ENCODE measurements at regions not wholly inside any gene's neighbourhood (a gene's known extent, or its start where the extent isn't known, plus 50 kb on each side); places are given as distances from the start of the nearest gene placed in this dataset.

DNA sequence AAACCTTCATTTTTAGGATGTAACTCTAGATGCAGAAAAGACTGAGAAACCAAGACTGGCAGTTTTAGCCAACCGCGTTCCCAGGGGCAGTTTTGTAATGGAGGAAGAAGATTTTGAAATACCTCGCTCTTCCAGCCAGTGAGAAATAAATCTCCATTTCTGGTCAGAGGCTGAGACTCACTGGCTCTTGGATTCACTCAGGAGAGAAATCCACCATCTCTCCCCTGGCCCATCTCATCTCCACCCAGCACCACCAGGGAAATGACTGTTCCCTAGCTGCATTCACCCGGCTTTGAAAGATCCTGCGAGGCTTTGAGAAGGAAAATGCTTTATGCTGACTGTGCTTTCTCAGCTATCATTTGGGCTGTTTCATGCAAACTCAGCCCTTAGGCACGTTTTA, 185.2 kb downstream of the SOX9 start:
- Histone ChIP-seq H3K4me3 (ENCODE audit: control insufficient read depth in 1 of 2, extremely low read depth in 1 of 2, low read length in 1 of 2) (no peak overlapping the region), H3K9me3 (no peaks in the 10 kb centered on the region), H3K4me1 (ENCODE audit: control insufficient read depth in 1 of 2, extremely low read depth in 1 of 2, insufficient read depth in 2 of 2, low read length in 2 of 2) (no peaks in the 10 kb centered on the region), H3K27me3 (replicated peaks in 1 of 2; ENCODE audit: control insufficient read depth in 2 of 2, extremely low read depth in 1 of 2, insufficient read depth in 2 of 2, low read length in 1 of 2) (no peaks in the 10 kb centered on the region), H3K36me3 (ENCODE audit: control insufficient read depth in 2 of 2, extremely low read depth in 1 of 2, insufficient read depth in 1 of 2, low read length in 1 of 2) (no peaks in the 10 kb centered on the region), H3K27ac (ENCODE audit: low read length) (no peak overlapping the region)
- ATAC-seq (replicated peaks in 1 of 4) = no peak
- H3K4me1 Mint-ChIP-seq = no peaks in the 10 kb centered on the region
- DNase-seq = no peak
- ChIA-PET CTCF (no interaction called here), POLR2A (no interaction called here)
- no peak overlapping the region for H3K27ac Mint-ChIP-seq
- H3K9me3 Mint-ChIP-seq = no peaks in the 10 kb centered on the region
- H3K27me3 Mint-ChIP-seq = peaks cover 0 to 8% of the 10 kb centered on the region in 2 donors
- no peaks in the 10 kb centered on the region for H3K36me3 Mint-ChIP-seq
- WGBS (ENCODE audit: insufficient coverage) = 84% methylated on average over 2 of the region's 6 CpGs
- no peak overlapping the region for H3K4me3 Mint-ChIP-seq

DNA sequence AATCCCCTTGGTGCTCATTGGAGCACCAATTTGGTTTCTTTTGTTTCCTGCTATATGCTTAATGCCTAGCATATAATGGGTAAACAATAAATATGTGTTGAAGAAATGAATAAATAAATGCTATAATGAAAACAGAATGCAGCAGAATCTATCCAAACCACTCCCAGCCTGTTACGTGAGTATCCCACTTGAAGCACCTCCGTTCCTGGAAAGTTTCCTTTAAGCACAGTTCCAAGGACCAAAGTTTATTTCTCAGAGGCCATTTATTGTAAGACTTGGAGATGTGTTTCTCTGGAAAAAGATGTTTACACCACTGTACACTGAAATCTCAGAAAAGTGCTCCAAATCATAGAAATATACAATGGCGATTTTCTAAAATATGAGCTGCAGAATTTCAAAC, 187.0 kb downstream of the SOX9 start:
- H3K27ac ChIP-seq (ENCODE audit: low read length) = no peak overlapping the region
- POLR2A ChIA-PET = no interaction called here
- H3K27me3 ChIP-seq (replicated peaks in 1 of 2; ENCODE audit: control insufficient read depth in 2 of 2, extremely low read depth in 1 of 2, insufficient read depth in 2 of 2, low read length in 1 of 2) = no peaks in the 10 kb centered on the region
- no peaks in the 10 kb centered on the region for H3K9me3 ChIP-seq
- WGBS (ENCODE audit: insufficient coverage) = no CpG with 5 or more reads among the region's 3 CpGs
- CTCF ChIA-PET = no interaction called here
- Mint-ChIP-seq H3K4me3 (no peak overlapping the region), H3K4me1 (no peaks in the 10 kb centered on the region), H3K27ac (no peak overlapping the region), H3K9me3 (no peaks in the 10 kb centered on the region), H3K36me3 (no peaks in the 10 kb centered on the region), H3K27me3 (peaks cover 0 to 8% of the 10 kb centered on the region in 2 donors)
- no peak overlapping the region for H3K4me3 ChIP-seq (ENCODE audit: control insufficient read depth in 1 of 2, extremely low read depth in 1 of 2, low read length in 1 of 2)
- H3K4me1 ChIP-seq (ENCODE audit: control insufficient read depth in 1 of 2, extremely low read depth in 1 of 2, insufficient read depth in 2 of 2, low read length in 2 of 2) = no peaks in the 10 kb centered on the region
- ATAC-seq (replicated peaks in 1 of 4) (no peak), DNase-seq (no peak)
- no peaks in the 10 kb centered on the region for H3K36me3 ChIP-seq (ENCODE audit: control insufficient read depth in 2 of 2, extremely low read depth in 1 of 2, insufficient read depth in 1 of 2, low read length in 1 of 2)

DNA sequence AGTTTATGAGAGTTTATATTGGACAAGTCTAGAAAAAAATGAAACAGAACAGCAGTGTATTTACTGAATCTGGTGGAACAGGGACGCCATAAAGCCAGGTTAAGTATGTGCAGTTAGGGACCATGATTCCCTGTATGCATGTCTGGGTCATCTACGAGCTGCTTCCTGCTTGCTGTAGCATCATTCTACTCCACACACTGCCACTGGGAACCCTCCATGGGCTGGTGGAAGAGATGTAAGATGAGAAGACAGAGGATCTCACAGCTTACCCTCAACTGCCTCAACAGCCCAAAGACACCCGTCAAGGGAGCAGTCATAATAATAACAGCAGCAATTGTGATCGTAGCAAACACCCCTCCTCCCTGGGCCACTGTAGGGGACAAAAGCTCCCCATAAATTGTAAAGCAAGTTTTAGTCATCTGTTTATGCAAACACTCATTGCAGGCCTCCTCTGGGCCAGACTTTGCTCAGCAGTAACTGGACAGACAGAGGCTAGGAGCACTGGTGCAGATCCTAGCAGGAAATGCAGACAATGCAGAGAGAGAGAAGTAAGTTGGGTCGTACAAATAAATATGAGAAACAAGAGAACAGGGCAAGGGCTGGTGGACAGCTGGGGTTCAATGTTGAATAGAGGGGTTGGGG, 188.0 kb downstream of the SOX9 start:
- Mint-ChIP-seq H3K9me3 (no peaks in the 10 kb centered on the region), H3K27me3 (peaks cover 0 to 8% of the 10 kb centered on the region in 2 donors), H3K4me1 (no peaks in the 10 kb centered on the region), H3K27ac (no peak overlapping the region), H3K36me3 (no peaks in the 10 kb centered on the region), H3K4me3 (no peak overlapping the region)
- DNase-seq = no peak
- ChIA-PET POLR2A (no interaction called here), CTCF (no interaction called here)
- no peak overlapping the region for H3K27ac ChIP-seq (ENCODE audit: low read length)
- WGBS (ENCODE audit: insufficient coverage) = 47% methylated on average over 3 of the region's 5 CpGs
- no peaks in the 10 kb centered on the region for H3K4me1 ChIP-seq (ENCODE audit: control insufficient read depth in 1 of 2, extremely low read depth in 1 of 2, insufficient read depth in 2 of 2, low read length in 2 of 2)
- H3K9me3 ChIP-seq = no peaks in the 10 kb centered on the region
- no peaks in the 10 kb centered on the region for H3K27me3 ChIP-seq (replicated peaks in 1 of 2; ENCODE audit: control insufficient read depth in 2 of 2, extremely low read depth in 1 of 2, insufficient read depth in 2 of 2, low read length in 1 of 2)
- H3K4me3 ChIP-seq (ENCODE audit: control insufficient read depth in 1 of 2, extremely low read depth in 1 of 2, low read length in 1 of 2) = no peak overlapping the region
- no peaks in the 10 kb centered on the region for H3K36me3 ChIP-seq (ENCODE audit: control insufficient read depth in 2 of 2, extremely low read depth in 1 of 2, insufficient read depth in 1 of 2, low read length in 1 of 2)
- ATAC-seq (replicated peaks in 1 of 4) = no peak

DNA sequence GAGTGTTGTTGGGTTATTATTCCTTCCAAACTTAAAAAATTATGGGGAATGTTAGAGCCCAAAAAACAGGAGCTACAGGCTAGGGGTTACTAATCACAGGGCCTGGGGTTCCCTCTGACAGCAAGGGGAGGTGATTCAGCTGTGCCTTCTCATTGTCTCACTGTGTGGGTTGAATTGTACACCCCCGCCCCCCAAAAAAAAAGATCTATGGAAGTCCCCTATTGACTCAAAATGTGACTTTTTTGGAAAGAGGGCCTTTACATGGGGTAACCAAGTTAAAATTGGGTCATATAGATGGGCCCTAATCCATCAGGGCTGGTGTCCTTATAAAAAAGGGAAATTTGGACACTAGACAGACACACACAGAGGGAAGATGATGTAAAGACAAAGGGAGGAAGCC, 190.2 kb downstream of the SOX9 start:
- WGBS (ENCODE audit: insufficient coverage) = no CpG with 5 or more reads among the region's 1 CpG
- no peaks in the 10 kb centered on the region for H3K4me1 ChIP-seq (ENCODE audit: control insufficient read depth in 1 of 2, extremely low read depth in 1 of 2, insufficient read depth in 2 of 2, low read length in 2 of 2)
- Mint-ChIP-seq H3K27me3 (peaks cover 0 to 8% of the 10 kb centered on the region in 2 donors), H3K36me3 (no peaks in the 10 kb centered on the region), H3K4me3 (no peak overlapping the region), H3K4me1 (no peaks in the 10 kb centered on the region), H3K9me3 (no peaks in the 10 kb centered on the region), H3K27ac (no peak overlapping the region)
- no peaks in the 10 kb centered on the region for H3K27me3 ChIP-seq (replicated peaks in 1 of 2; ENCODE audit: control insufficient read depth in 2 of 2, extremely low read depth in 1 of 2, insufficient read depth in 2 of 2, low read length in 1 of 2)
- H3K4me3 ChIP-seq (ENCODE audit: control insufficient read depth in 1 of 2, extremely low read depth in 1 of 2, low read length in 1 of 2) = no peak overlapping the region
- ATAC-seq (replicated peaks in 1 of 4) = no peak
- no peaks in the 10 kb centered on the region for H3K36me3 ChIP-seq (ENCODE audit: control insufficient read depth in 2 of 2, extremely low read depth in 1 of 2, insufficient read depth in 1 of 2, low read length in 1 of 2)
- DNase-seq = no peak
- ChIA-PET CTCF (no interaction called here), POLR2A (no interaction called here)
- no peaks in the 10 kb centered on the region for H3K9me3 ChIP-seq
- no peak overlapping the region for H3K27ac ChIP-seq (ENCODE audit: low read length)

DNA sequence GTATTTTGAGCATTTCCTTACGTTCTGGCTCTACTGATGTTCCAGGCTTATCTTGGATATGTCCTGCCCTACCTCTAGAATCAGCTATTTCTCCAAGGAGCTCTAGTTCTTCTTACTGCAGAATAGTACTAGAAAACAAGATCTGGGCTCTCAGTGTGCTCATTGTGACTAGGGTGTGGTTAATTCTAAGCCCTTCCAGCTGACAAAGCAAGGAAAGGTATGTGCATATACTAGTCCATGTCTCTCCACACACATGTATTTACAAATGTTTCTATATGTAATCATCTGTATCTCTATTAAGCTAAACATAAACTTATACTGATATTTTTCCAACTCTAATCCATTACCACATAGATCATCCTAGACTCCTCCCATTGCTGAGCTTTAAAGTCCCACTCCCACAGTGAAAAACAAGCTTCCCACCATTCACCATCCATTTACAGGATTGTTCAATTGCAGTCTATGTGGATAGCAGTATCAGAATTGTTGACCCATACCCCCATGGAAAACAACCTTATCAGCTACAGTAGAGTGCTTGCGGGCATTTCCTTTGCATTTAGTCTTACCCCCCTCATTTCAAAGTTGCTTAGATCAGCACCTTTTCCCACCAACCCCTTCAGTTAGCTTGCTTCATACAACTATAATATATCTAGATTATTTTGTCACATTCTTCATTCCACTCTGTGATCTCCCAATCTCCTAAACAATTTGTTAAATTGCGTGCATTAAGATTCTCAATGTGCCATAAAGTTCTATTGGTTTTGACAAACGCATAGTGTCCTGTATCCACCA, 194.5 kb downstream of the SOX9 start:
- Mint-ChIP-seq H3K27ac (no peak overlapping the region), H3K4me1 (no peaks in the 10 kb centered on the region), H3K36me3 (no peaks in the 10 kb centered on the region), H3K9me3 (peaks cover 0 to 6% (median 0%) of the 10 kb centered on the region in 3 donors), H3K4me3 (no peak overlapping the region), H3K27me3 (peaks cover 0 to 9% of the 10 kb centered on the region in 2 donors)
- CTCF ChIA-PET = no interaction called here
- H3K36me3 ChIP-seq (ENCODE audit: control insufficient read depth in 2 of 2, extremely low read depth in 1 of 2, insufficient read depth in 1 of 2, low read length in 1 of 2) = no peaks in the 10 kb centered on the region
- H3K27ac ChIP-seq (ENCODE audit: low read length) = no peak overlapping the region
- WGBS (ENCODE audit: insufficient coverage) = 86% methylated on average over 2 of the region's 4 CpGs
- ATAC-seq (replicated peaks in 1 of 4) (no peak), DNase-seq (no peak)
- H3K9me3 ChIP-seq = no peaks in the 10 kb centered on the region
- no peaks in the 10 kb centered on the region for H3K27me3 ChIP-seq (replicated peaks in 1 of 2; ENCODE audit: control insufficient read depth in 2 of 2, extremely low read depth in 1 of 2, insufficient read depth in 2 of 2, low read length in 1 of 2)
- no peak overlapping the region for H3K4me3 ChIP-seq (ENCODE audit: control insufficient read depth in 1 of 2, extremely low read depth in 1 of 2, low read length in 1 of 2)
- POLR2A ChIA-PET = no interaction called here
- no peaks in the 10 kb centered on the region for H3K4me1 ChIP-seq (ENCODE audit: control insufficient read depth in 1 of 2, extremely low read depth in 1 of 2, insufficient read depth in 2 of 2, low read length in 2 of 2)

DNA sequence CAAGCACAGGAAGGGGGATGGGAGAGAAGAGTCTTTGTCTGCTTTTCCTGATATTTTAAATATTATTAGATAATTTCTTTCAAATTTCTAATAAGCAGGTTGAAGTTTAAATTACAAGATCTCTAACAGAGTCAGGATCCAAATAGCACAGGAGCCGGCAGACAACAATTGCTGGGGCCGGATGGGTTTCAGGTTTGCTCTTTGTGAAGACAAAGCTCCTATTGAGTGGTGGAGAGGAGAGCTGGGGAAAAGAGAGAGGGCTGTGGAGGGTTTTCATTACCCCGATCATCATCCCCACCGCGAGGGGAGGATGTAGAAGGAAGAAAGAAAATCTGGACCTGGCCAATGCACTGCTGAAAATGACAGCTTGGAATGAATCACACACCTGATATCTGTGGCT, 197.3 kb downstream of the SOX9 start:
- WGBS (ENCODE audit: insufficient coverage) = 92% methylated on average over 5 of the region's 5 CpGs
- DNase-seq (no peak), ATAC-seq (replicated peaks in 1 of 4) (no peak)
- Mint-ChIP-seq H3K27me3 (peaks cover 3 to 9% of the 10 kb centered on the region in 2 donors), H3K4me1 (no peaks in the 10 kb centered on the region), H3K36me3 (no peaks in the 10 kb centered on the region), H3K4me3 (no peak overlapping the region), H3K27ac (no peak overlapping the region), H3K9me3 (peaks cover 0 to 8% (median 2%) of the 10 kb centered on the region in 3 donors)
- Histone ChIP-seq H3K9me3 (no peaks in the 10 kb centered on the region), H3K4me1 (ENCODE audit: control insufficient read depth in 1 of 2, extremely low read depth in 1 of 2, insufficient read depth in 2 of 2, low read length in 2 of 2) (no peaks in the 10 kb centered on the region), H3K4me3 (ENCODE audit: control insufficient read depth in 1 of 2, extremely low read depth in 1 of 2, low read length in 1 of 2) (no peak overlapping the region), H3K36me3 (ENCODE audit: control insufficient read depth in 2 of 2, extremely low read depth in 1 of 2, insufficient read depth in 1 of 2, low read length in 1 of 2) (no peaks in the 10 kb centered on the region), H3K27ac (ENCODE audit: low read length) (no peak overlapping the region), H3K27me3 (replicated peaks in 1 of 2; ENCODE audit: control insufficient read depth in 2 of 2, extremely low read depth in 1 of 2, insufficient read depth in 2 of 2, low read length in 1 of 2) (no peaks in the 10 kb centered on the region)
- ChIA-PET CTCF (no interaction called here), POLR2A (interaction anchor here in 1 of 2 donors (0.7 kb wide), 1 partner anchor 310 kb away, joined by 5 read pairs; no protein-coding TSS in a partner anchor)
